Transverse colon (tissue), 4 donors: ENCODE measurements at regions not wholly inside any gene's neighbourhood (a gene's known extent, or its start where the extent isn't known, plus 50 kb on each side); places are given as distances from the start of the nearest gene placed in this dataset.
A peak's percentile ranks its signal among the peaks of the same experiment; 100 is the strongest.
"Not testable (repeated sequence)": the region's sequence is repeated elsewhere in the genome, so short reads cannot be mapped to it uniquely, and the experiment has no call there.

Experiments
- DNase-seq: peaks from one replicate; pipeline ENCODE4 v3.0.0-alpha.2; 2019
- H3K27ac ChIP-seq, 4 donors: fragments of 200-600 bp; sonication (generic); 2 replicates each; pipeline ENCODE4 v1.5.1; 2016 to 2018; ENCODE audit warnings: inconsistent platforms in 4 of 4
- H3K27me3 ChIP-seq: fragments of 200-600 bp; sonication (generic); 2 replicates; pipeline ENCODE4 v1.5.1; 2017; ENCODE audit warnings: inconsistent platforms
- H3K36me3 ChIP-seq, 4 donors: fragments of 200-600 bp; sonication (generic); 2 replicates each; pipeline ENCODE4 v1.5.1; 2017 to 2019; ENCODE audit warnings: inconsistent platforms in 4 of 4
- H3K4me1 ChIP-seq, 4 donors: fragments of 200-600 bp; sonication (generic); 2 replicates each; pipeline ENCODE4 v1.5.1; 2017 to 2020; ENCODE audit warnings: inconsistent platforms in 4 of 4
- H3K4me3 ChIP-seq, 4 donors: fragments of 200-600 bp; sonication (generic); 1 replicate in 1 of 4; 2 replicates in 3 of 4; pipeline versions ENCODE4 v1.5.1 to v1.6.1; 2017 to 2019; ENCODE audit warnings: inconsistent platforms in 4 of 4
- H3K9me3 ChIP-seq, 2 donors: fragments of 200-600 bp; sonication (generic); 2 replicates each; pipeline ENCODE4 v1.5.1; 2017 to 2019; ENCODE audit warnings: inconsistent platforms in 2 of 2
- EP300 ChIP-seq: sonication (generic); formaldehyde crosslinking; IDR thresholded peaks from one replicate; pipeline ENCODE4 v1.6.1; 2017; ENCODE audit warnings: antibody characterized with exemption, low read depth
- POLR2A ChIP-seq: fragments of 450-650 bp; IDR thresholded peaks from one replicate; pipeline ENCODE4 v1.6.1; 2016; ENCODE audit warnings: antibody characterized with exemption, mild to moderate bottlenecking, moderate library complexity
- POLR2AphosphoS5 ChIP-seq, 3 donors: sonication (generic); formaldehyde crosslinking; IDR thresholded peaks; one replicate each; pipeline ENCODE4 v1.6.1; 2016; ENCODE audit warnings: antibody characterized with exemption in 3 of 3
- WGBS, 2 donors: methylation state at CpG; one replicate each; pipeline ENCODE4 v1.1.5; 2018; ENCODE audit warnings: low coverage in 1 of 2; 5-methylcytosine and 5-hydroxymethylcytosine counted together
- in situ Hi-C, 4 donors: fragments of 200-750 bp; cut with MboI; loops; one replicate each; pipeline versions ENCODE4 v1.15.0 to v1.15.1; 2017; ENCODE audit warnings: low sequenced_read_pairs in 3 of 4, low pct_ligation_motif_present in 1 of 4, low pct_unique_long_range_greater_than_20kb in 1 of 4
- intact Hi-C: fragments of 100-400 bp; cut with DNase I; formaldehyde crosslinking; loops from one replicate; pipeline ENCODE4 v1.15.1; 2023; ENCODE audit warnings: low total_unique reads
- TF ChIP-seq, protein P1 (sequence below), 5 experiments: fragments of 200-600 bp in 3 of 5; fragments of 450-650 bp in 2 of 5; sonication (generic) in 3 of 5; IDR thresholded peaks; 1 replicate in 2 of 5; 2 replicates in 3 of 5; pipeline ENCODE4 v1.5.1; 2016 to 2017; ENCODE audit warnings: antibody characterized with exemption in 5 of 5, inconsistent platforms in 3 of 5, mild to moderate bottlenecking in 2 of 5, moderate library complexity in 1 of 5

DNA sequence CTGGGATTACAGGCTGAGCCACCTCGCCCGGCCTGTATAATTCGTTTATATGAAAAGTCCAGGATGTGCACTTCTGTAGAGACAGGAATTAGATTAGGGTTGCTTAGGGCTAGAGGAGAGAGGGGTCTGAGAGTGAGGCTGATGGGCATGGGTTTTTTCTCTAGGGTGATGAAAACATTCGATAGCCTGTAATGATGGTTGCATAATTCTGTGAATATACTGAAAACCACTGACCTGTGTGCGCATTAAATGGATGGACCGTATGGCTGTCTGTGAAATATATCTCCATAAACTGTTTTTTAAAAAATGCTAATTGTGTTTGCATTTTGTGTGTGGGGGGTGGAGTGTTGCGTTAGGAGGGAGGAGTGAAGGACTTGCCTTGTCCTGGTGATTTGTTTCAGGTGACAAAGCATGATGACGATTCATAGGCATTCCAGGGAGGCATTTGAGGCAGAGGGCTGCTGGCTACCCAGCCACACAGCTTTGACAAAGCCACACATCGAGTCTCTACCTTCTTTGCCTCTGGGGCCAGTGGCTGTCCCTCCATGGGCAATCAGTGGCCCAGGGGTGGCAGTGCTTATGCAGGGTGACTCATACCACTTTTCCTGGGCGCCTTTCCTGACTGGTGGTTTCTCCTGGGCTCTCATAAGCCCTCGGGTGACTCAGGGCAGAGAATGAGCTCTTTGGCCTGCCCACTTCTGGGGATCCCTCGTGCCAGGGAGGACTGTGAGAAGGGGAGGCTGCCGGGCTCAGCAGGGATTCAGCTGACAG lies 148.5 kb upstream of the WSCD1 start:
- intact Hi-C loops (no loop called here), in situ Hi-C loops (no loop called here)
- no peaks in the 10 kb centered on the region for H3K27me3 ChIP-seq
- no peaks in the 10 kb centered on the region for H3K9me3 ChIP-seq
- 65 to 74% methylated on average over 6 to 13 of the region's 13 CpGs for WGBS, 2 donors
- H3K36me3 ChIP-seq: no peaks in the 10 kb centered on the region
- no peak for TF ChIP-seq EP300
- TF ChIP-seq POLR2A: no peak
- TF ChIP-seq, protein P1, sequence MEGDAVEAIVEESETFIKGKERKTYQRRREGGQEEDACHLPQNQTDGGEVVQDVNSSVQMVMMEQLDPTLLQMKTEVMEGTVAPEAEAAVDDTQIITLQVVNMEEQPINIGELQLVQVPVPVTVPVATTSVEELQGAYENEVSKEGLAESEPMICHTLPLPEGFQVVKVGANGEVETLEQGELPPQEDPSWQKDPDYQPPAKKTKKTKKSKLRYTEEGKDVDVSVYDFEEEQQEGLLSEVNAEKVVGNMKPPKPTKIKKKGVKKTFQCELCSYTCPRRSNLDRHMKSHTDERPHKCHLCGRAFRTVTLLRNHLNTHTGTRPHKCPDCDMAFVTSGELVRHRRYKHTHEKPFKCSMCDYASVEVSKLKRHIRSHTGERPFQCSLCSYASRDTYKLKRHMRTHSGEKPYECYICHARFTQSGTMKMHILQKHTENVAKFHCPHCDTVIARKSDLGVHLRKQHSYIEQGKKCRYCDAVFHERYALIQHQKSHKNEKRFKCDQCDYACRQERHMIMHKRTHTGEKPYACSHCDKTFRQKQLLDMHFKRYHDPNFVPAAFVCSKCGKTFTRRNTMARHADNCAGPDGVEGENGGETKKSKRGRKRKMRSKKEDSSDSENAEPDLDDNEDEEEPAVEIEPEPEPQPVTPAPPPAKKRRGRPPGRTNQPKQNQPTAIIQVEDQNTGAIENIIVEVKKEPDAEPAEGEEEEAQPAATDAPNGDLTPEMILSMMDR (IDR thresholded peaks at IDR 0.05): no peak
- no peak for TF ChIP-seq POLR2AphosphoS5 (IDR thresholded peaks at IDR 0.05)
- DNase-seq: no peak
- no peak overlapping the region for H3K27ac ChIP-seq
- H3K4me1 ChIP-seq: no peaks in the 10 kb centered on the region
- H3K4me3 ChIP-seq: no peak overlapping the region

GRCh38 chr17:5922476-5922875 lies 147.7 kb upstream of the WSCD1 start:
- intact Hi-C loops: no loop called here
- H3K4me3 ChIP-seq: no peak overlapping the region
- WGBS, 2 donors: 74% methylated on average over 10 of the region's 10 CpGs; no CpG with 5 or more reads in 1 of the 2 donors
- H3K4me1 ChIP-seq: no peaks in the 10 kb centered on the region
- no peak for DNase-seq
- H3K27me3 ChIP-seq: no peaks in the 10 kb centered on the region
- no peaks in the 10 kb centered on the region for H3K9me3 ChIP-seq
- H3K27ac ChIP-seq: no peak overlapping the region
- no peaks in the 10 kb centered on the region for H3K36me3 ChIP-seq
- in situ Hi-C loops: no loop called here
- TF ChIP-seq POLR2AphosphoS5 (IDR thresholded peaks at IDR 0.05) (no peak), POLR2A (no peak), EP300 (no peak)
- TF ChIP-seq, protein P1 (IDR thresholded peaks at IDR 0.05): no peak

GRCh38 chr17:5929721-5930120 lies 140.5 kb upstream of the WSCD1 start:
- TF ChIP-seq POLR2A (no peak), POLR2AphosphoS5 (IDR thresholded peaks at IDR 0.05) (no peak), EP300 (no peak)
- TF ChIP-seq, protein P1 (IDR thresholded peaks at IDR 0.05): no peak
- no peaks in the 10 kb centered on the region for H3K9me3 ChIP-seq
- no peak overlapping the region for H3K4me3 ChIP-seq
- no peak overlapping the region for H3K27ac ChIP-seq
- intact Hi-C loops (no loop called here), in situ Hi-C loops (no loop called here)
- H3K4me1 ChIP-seq: no peaks in the 10 kb centered on the region
- 89% methylated on average over 10 of the region's 10 CpGs; no CpG with 5 or more reads in 1 of the 2 donors for WGBS, 2 donors
- no peak for DNase-seq
- H3K27me3 ChIP-seq: no peaks in the 10 kb centered on the region
- H3K36me3 ChIP-seq: no peaks in the 10 kb centered on the region

- H3K9me3 ChIP-seq, H3K4me1 ChIP-seq, intact Hi-C loops, in situ Hi-C loops, H3K27me3 ChIP-seq, H3K27ac ChIP-seq, DNase-seq, H3K36me3 ChIP-seq, H3K4me3 ChIP-seq: not testable (repeated sequence)
- 63 to 81% methylated on average over 1 of the region's 1 CpG for WGBS, 2 donors
These were observed 139.6 kb upstream of the WSCD1 start for GRCh38 chr17:5930555-5930954.

- Histone ChIP-seq H3K4me1 (no peaks in the 10 kb centered on the region), H3K9me3 (no peaks in the 10 kb centered on the region), H3K4me3 (no peak overlapping the region), H3K27me3 (no peaks in the 10 kb centered on the region), H3K36me3 (no peaks in the 10 kb centered on the region), H3K27ac (no peak overlapping the region)
- intact Hi-C loops: no loop called here
- WGBS, 2 donors: 28% methylated on average over 9 of the region's 9 CpGs; no CpG with 5 or more reads in 1 of the 2 donors
- DNase-seq: peak; percentile 11
- TF ChIP-seq, protein P1 (IDR thresholded peaks at IDR 0.05): no peak
- TF ChIP-seq POLR2A: no peak
- no peak for TF ChIP-seq EP300
- no peak for TF ChIP-seq POLR2AphosphoS5 (IDR thresholded peaks at IDR 0.05)
- in situ Hi-C loops: no loop called here
These were observed 138.6 kb upstream of the WSCD1 start for GRCh38 chr17:5931616-5932015.
